HG02798 (cell line): ENCODE measurements at regions not wholly inside any gene's neighbourhood (a gene's known extent, or its start where the extent isn't known, plus 50 kb on each side); places are given as distances from the start of the nearest gene placed in this dataset.

Experiments
- ATAC-seq: cut with Tn5 transposase; IDR thresholded peaks from one replicate; pipeline ENCODE4 v1.9.1; 2021; ENCODE audit warnings: mild to moderate bottlenecking; ENCODE audit not compliant: unreplicated experiment, poor library complexity

GRCh38 chr5:68548959-68549676, 333.6 kb downstream of the PIK3R1 start:
- ATAC-seq: no peak

- no peak for ATAC-seq
These were observed 334.5 kb downstream of the PIK3R1 start for GRCh38 chr5:68550015-68550414.

GRCh38 chr5:68551436-68551835, 335.9 kb downstream of the PIK3R1 start:
- ATAC-seq: no peak

GRCh38 chr5:68554571-68555279, 339.2 kb downstream of the PIK3R1 start:
- ATAC-seq: no peak

- ATAC-seq: no peak
These were observed 340.5 kb downstream of the PIK3R1 start for GRCh38 chr5:68555907-68556681.

- no peak for ATAC-seq
These were observed 341.8 kb downstream of the PIK3R1 start for GRCh38 chr5:68557162-68557936.

GRCh38 chr5:68562308-68562707, 346.8 kb downstream of the PIK3R1 start:
- ATAC-seq: no peak

- peak; percentile 76 for ATAC-seq
These were observed 349.9 kb downstream of the PIK3R1 start for GRCh38 chr5:68565427-68565826.

- no peak for ATAC-seq
These were observed 361.2 kb downstream of the PIK3R1 start for GRCh38 chr5:68576805-68577204.

- no peak for ATAC-seq
These were observed 366.7 kb downstream of the PIK3R1 start for GRCh38 chr5:68582284-68582683.

GRCh38 chr5:68587171-68587570, 371.6 kb downstream of the PIK3R1 start:
- no peak for ATAC-seq

GRCh38 chr5:68591850-68592249, 376.3 kb downstream of the PIK3R1 start:
- ATAC-seq: no peak

GRCh38 chr5:68592351-68592750, 376.8 kb downstream of the PIK3R1 start:
- no peak for ATAC-seq

GRCh38 chr5:68593211-68593671, 377.7 kb downstream of the PIK3R1 start:
- no peak for ATAC-seq

- no peak for ATAC-seq
These were observed 397.4 kb downstream of the PIK3R1 start for GRCh38 chr5:68612972-68613371.

GRCh38 chr5:68618501-68618900, 402.9 kb downstream of the PIK3R1 start:
- ATAC-seq: no peak

GRCh38 chr5:68627001-68627400, 411.4 kb downstream of the PIK3R1 start:
- no peak for ATAC-seq

GRCh38 chr5:68628082-68628814, 412.7 kb downstream of the PIK3R1 start:
- ATAC-seq: no peak

GRCh38 chr5:68630354-68630753, 414.8 kb downstream of the PIK3R1 start:
- no peak for ATAC-seq

- ATAC-seq: no peak
These were observed 416.3 kb downstream of the PIK3R1 start for GRCh38 chr5:68631884-68632283.
